ENCODE measurements at regions not wholly inside any gene's neighbourhood (a gene's known extent, or its start where the extent isn't known, plus 50 kb on each side); places are given as distances from the start of the nearest gene placed in this dataset.

DNA sequence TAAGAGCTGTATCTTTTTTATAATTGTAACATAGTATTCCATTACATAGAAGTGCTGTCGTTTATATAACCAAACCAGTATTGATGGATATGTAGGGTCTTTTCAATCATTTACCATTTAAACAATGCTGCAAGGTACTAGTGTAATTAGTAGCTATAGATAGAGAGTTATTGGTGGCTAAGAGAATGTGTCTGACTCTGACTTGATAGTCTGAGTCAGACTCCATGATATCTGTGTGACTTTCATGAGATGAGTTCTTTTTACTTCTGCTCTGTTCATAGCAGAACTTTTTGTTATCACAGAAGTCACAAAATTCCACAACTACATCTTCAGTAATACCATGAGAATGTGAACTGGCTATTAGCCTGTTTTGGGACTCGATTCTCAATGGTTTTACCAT lies 150.6 kb downstream of the FHIP1A start:
- H3K4me3 ChIP-seq (ENCODE audit: low read depth, low read length) = no peak overlapping the region
- DNase-seq (ENCODE audit: low read depth) = no peak

DNA sequence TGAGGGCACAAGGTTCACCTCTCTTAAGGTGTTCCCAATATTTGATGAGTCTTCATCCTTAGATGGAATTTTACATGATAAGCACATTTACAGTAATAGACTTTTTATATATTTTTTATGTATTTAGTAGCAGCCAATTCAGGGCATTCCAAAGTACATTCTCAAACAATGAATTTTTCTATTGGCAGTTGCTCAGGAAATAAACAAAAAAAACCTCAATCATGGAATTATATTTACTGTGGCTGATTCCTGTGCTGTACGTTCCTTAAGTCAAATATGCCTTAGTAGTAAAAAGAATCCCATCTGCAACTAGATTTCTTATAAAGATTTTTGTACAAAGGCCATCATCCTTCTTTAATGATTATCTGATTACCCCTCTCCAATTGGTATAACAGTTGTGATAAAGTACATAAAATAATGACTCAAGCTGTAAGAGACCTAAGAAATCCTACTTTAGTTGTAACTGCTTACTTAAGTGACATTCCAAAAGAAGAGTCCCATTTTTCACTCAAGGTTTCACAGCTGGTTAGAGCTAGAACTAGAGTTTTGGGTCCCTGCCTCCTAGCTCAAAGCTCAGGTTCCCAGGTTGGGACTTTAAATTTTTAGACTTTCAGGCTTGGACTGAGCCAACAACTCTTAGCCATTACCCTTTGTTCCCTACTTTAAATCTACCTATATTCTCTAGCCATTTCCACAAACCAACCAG lies 152.7 kb downstream of the FHIP1A start:
- no peak overlapping the region for H3K4me3 ChIP-seq (ENCODE audit: low read depth, low read length)
- TF ChIP-seq, protein P1, sequence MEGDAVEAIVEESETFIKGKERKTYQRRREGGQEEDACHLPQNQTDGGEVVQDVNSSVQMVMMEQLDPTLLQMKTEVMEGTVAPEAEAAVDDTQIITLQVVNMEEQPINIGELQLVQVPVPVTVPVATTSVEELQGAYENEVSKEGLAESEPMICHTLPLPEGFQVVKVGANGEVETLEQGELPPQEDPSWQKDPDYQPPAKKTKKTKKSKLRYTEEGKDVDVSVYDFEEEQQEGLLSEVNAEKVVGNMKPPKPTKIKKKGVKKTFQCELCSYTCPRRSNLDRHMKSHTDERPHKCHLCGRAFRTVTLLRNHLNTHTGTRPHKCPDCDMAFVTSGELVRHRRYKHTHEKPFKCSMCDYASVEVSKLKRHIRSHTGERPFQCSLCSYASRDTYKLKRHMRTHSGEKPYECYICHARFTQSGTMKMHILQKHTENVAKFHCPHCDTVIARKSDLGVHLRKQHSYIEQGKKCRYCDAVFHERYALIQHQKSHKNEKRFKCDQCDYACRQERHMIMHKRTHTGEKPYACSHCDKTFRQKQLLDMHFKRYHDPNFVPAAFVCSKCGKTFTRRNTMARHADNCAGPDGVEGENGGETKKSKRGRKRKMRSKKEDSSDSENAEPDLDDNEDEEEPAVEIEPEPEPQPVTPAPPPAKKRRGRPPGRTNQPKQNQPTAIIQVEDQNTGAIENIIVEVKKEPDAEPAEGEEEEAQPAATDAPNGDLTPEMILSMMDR (IDR thresholded peaks at IDR 0.05; ENCODE audit: insufficient read depth, low read depth, low read length, missing control alignments) = no peak
- no peak for DNase-seq (ENCODE audit: low read depth)

More for the DNA sequence above, 150.6 kb downstream of the FHIP1A start:
- TF ChIP-seq, protein P1 (IDR thresholded peaks at IDR 0.05; ENCODE audit: insufficient read depth, low read depth, low read length, missing control alignments) = no peak

GRCh38 chr4:151563194-151563593 lies 154.2 kb downstream of the FHIP1A start:
- no peak for DNase-seq (ENCODE audit: low read depth)

DNA sequence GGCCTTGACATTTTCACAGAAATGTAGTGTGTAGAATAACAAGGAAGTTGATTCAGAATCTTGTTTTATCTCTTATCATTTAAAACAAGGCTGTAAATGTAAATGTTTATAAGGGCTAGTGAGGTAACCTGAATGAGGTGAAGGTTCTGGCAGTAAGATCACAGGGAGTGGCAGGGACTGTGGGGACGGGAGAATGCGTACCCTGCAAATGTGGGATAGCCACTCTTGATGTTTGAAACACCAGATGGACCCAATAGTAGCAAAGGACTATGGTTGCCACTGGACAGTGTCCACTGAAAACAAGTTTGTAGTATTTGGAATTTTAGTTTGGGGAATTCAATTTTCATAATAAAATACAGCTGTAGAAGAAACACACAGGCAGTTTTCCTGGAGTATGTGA lies 155.3 kb downstream of the FHIP1A start:
- H3K4me3 ChIP-seq (ENCODE audit: low read depth, low read length) = no peak overlapping the region
- DNase-seq (ENCODE audit: low read depth) = no peak
- TF ChIP-seq, protein P1 (IDR thresholded peaks at IDR 0.05; ENCODE audit: insufficient read depth, low read depth, low read length, missing control alignments) = no peak

More at GRCh38 chr4:151563194-151563593, 154.2 kb downstream of the FHIP1A start:
- no peak overlapping the region for H3K4me3 ChIP-seq (ENCODE audit: low read depth, low read length)
- TF ChIP-seq, protein P1 (IDR thresholded peaks at IDR 0.05; ENCODE audit: insufficient read depth, low read depth, low read length, missing control alignments) = no peak

DNA sequence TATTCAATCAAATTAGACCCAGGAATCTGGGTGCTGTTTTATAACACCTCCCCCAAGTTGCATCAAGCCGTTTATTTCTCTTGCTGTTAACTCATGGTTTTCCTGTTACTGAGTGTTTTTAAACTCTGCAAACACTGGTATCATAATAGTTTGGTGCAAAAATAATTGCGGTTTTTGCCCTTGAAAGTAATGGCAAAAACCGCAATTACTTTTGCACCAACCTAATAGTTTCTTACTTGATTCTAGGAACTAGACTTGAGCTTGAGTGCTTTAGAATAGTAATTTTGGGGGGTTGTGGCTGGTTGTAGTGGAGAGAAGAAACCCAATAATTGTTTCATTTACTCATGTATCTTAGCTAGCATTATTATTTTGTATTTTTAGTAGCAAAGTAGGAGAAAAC lies 156.6 kb downstream of the FHIP1A start:
- no peak overlapping the region for H3K4me3 ChIP-seq (ENCODE audit: low read depth, low read length)
- DNase-seq (ENCODE audit: low read depth) = no peak
- TF ChIP-seq, protein P1 (IDR thresholded peaks at IDR 0.05; ENCODE audit: insufficient read depth, low read depth, low read length, missing control alignments) = no peak

DNA sequence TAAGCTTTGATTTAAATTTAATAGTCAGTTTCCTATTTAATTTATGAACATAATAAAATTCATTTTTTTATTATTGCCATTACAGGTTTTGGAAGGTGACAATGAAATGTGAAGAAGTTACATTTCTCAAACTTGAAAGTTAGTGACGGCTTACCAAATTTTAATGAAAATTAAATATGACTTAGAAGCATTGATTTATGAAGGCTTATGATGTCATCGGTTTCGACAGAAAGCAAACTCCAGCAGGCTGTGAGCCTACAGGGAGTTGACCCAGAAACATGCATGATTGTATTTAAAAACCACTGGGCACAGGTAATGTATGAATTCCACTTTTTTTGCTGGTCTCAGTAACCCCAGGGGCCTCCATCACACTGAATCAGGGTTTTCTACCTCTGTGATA lies 157.1 kb downstream of the FHIP1A start:
- H3K4me3 ChIP-seq (ENCODE audit: low read depth, low read length) = no peak overlapping the region
- no peak for DNase-seq (ENCODE audit: low read depth)
- TF ChIP-seq, protein P1 (IDR thresholded peaks at IDR 0.05; ENCODE audit: insufficient read depth, low read depth, low read length, missing control alignments) = no peak

DNA sequence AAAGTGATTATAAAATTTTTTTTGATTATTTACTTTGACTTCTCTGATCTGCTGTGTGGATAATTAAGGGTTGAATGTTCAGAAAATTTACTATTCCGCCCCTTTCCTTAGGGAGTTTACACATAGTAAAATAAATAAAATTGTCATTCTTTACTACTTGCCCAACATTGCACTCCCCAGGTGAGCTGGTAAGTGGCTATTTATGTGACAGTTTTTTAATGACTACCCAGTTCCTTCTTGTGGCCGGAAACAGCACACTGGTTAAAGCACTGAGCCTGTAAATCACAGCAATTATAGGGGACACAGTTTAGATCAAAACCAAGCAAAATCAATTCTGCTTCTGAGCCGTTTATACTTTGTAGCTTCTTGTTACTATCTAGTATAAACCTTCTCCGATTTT lies 158.1 kb downstream of the FHIP1A start:
- peak; percentile 34 for DNase-seq (ENCODE audit: low read depth)
- TF ChIP-seq, protein P1 (IDR thresholded peaks at IDR 0.05; ENCODE audit: insufficient read depth, low read depth, low read length, missing control alignments) = no peak
- H3K4me3 ChIP-seq (ENCODE audit: low read depth, low read length) = no peak overlapping the region
